ENCODE measurements at regions not wholly inside any gene's neighbourhood (a gene's known extent, or its start where the extent isn't known, plus 50 kb on each side); places are given as distances from the start of the nearest gene placed in this dataset.

DNA sequence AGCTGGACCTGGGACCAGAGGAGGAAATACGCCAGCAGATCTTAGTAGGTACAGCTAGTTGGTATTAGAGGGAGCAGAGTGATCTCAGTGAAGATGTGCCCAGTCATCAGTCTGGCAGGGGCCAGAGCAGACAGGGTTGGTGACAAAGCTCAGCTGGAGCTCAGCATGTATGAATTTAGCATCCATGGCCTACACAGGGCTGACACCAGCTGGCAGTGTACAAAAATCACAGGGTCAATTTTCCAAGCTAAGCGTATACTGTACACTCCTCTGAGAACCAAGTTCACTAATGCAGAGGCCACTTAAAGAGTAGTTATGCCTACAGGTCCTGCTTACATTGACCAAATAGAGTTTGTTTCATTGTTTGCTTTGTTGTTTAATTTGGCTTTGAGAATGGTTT lies 146.6 kb downstream of the SLC24A2 start:
- H3K9me3 ChIP-seq (ENCODE audit: control insufficient read depth in 1 of 2, low read length in 2 of 2), result no peaks in the 10 kb centered on the region
- POLR2A ChIA-PET (ENCODE audit: partially characterized antibody), result interaction anchor here (1.0 kb wide), 1 partner anchor 13 kb away, joined by 3 read pairs; no protein-coding TSS in a partner anchor
- CTCF ChIA-PET (ENCODE audit: partially characterized antibody), result no interaction called here

DNA sequence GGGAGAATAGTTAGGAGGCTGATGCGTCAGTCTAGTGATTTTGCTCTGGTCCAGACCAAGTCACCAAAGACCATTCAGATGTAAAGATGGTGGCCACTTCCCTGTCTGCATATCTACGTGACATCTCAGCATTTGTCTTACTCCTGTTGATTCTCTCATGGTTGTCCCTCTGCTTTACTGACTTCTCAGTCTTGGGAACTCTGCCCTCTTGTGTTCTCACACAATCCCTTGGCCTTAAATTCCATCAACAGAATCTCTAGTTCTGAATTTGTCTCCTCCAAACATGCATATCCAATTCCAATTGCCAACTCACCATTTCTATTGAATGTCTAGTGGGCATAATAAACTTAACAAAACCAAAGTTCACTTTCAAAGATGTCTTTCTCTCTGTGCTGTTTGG lies 147.8 kb downstream of the SLC24A2 start:
- H3K9me3 Mint-ChIP-seq, result no peaks in the 10 kb centered on the region
- H3K27me3 Mint-ChIP-seq, result peaks cover 3 to 5% of the 10 kb centered on the region in 2 donors
- H3K27ac Mint-ChIP-seq, result no peak overlapping the region
- Histone ChIP-seq H3K27me3 (ENCODE audit: insufficient read depth, low read length) (no peaks in the 10 kb centered on the region), H3K4me3 (ENCODE audit: low read length in 2 of 2) (no peak overlapping the region), H3K27ac (ENCODE audit: low read depth, low read length) (no peak overlapping the region), H3K4me1 (ENCODE audit: insufficient read depth, low read length) (no peaks in the 10 kb centered on the region), H3K36me3 (ENCODE audit: insufficient read depth, low read length) (no peaks in the 10 kb centered on the region), H3K9me3 (ENCODE audit: control insufficient read depth in 1 of 2, low read length in 2 of 2) (no peaks in the 10 kb centered on the region)
- ChIA-PET POLR2A (ENCODE audit: partially characterized antibody) (no interaction called here), CTCF (ENCODE audit: partially characterized antibody) (no interaction called here)
- H3K4me1 Mint-ChIP-seq, result no peaks in the 10 kb centered on the region
- intact Hi-C loops (cut with micrococcal nuclease), result no loop called here
- H3K36me3 Mint-ChIP-seq, result no peaks in the 10 kb centered on the region
- no peak overlapping the region for H3K4me3 Mint-ChIP-seq
- DNase-seq, result no peak

More for the DNA sequence above, 146.6 kb downstream of the SLC24A2 start:
- Mint-ChIP-seq H3K4me3 (no peak overlapping the region), H3K36me3 (no peaks in the 10 kb centered on the region), H3K27me3 (peaks cover 3 to 6% of the 10 kb centered on the region in 2 donors), H3K4me1 (no peaks in the 10 kb centered on the region), H3K27ac (no peak overlapping the region), H3K9me3 (no peaks in the 10 kb centered on the region)
- DNase-seq, result no peak
- Histone ChIP-seq H3K27ac (ENCODE audit: low read depth, low read length) (no peak overlapping the region), H3K36me3 (ENCODE audit: insufficient read depth, low read length) (no peaks in the 10 kb centered on the region), H3K4me1 (ENCODE audit: insufficient read depth, low read length) (no peaks in the 10 kb centered on the region), H3K4me3 (ENCODE audit: low read length in 2 of 2) (no peak overlapping the region), H3K27me3 (ENCODE audit: insufficient read depth, low read length) (no peaks in the 10 kb centered on the region)
- intact Hi-C loops (cut with micrococcal nuclease), result no loop called here

DNA sequence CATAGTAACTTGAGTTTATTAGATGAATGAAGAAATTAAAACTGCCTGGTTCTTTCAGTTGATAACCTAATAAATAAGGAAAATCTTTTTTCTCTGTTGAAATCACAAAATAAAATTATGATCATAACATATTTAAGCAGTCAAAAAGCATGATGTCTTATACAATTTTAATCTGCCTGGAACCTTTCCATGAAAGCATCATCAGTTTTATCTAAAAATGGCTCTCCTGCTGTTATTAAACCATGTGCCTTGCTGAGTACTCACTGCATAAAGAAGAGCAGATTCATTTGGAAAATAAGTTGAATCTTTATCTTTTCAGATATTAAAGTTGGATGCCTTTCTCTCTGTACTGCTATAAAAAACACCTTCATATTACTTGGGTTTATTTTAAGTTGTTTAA lies 148.8 kb downstream of the SLC24A2 start:
- POLR2A ChIA-PET (ENCODE audit: partially characterized antibody), result no interaction called here
- no peaks in the 10 kb centered on the region for H3K36me3 Mint-ChIP-seq

DNA sequence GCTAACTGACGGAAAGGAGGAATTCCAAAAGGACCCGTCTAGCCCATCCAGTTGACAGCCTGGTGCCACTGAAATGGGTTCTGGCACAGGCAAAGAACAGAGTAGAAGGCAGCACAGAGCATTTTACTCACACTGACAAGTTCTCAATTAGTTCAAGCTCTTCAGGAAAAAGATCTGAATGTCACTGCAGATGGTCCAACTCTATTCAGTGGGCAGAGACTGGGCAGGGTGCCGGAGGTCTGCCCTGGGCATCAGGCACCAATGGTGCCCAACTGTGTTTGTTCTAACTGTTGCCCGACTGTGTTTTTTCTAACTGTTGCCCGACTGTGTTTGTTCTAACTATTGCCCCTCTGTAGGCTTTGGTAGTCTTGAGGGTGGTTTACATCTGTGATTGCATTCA lies 151.8 kb downstream of the SLC24A2 start:
- Histone ChIP-seq H3K4me1 (ENCODE audit: insufficient read depth, low read length) (no peaks in the 10 kb centered on the region), H3K9me3 (ENCODE audit: control insufficient read depth in 1 of 2, low read length in 2 of 2) (no peaks in the 10 kb centered on the region), H3K36me3 (ENCODE audit: insufficient read depth, low read length) (no peaks in the 10 kb centered on the region), H3K4me3 (ENCODE audit: low read length in 2 of 2) (no peak overlapping the region), H3K27me3 (ENCODE audit: insufficient read depth, low read length) (no peaks in the 10 kb centered on the region), H3K27ac (ENCODE audit: low read depth, low read length) (no peak overlapping the region)
- Mint-ChIP-seq H3K27ac (no peak overlapping the region), H3K27me3 (peaks cover 0 to 4% of the 10 kb centered on the region in 2 donors), H3K4me1 (no peaks in the 10 kb centered on the region), H3K4me3 (no peak overlapping the region), H3K9me3 (no peaks in the 10 kb centered on the region), H3K36me3 (no peaks in the 10 kb centered on the region)
- DNase-seq, result no peak
- CTCF ChIA-PET (ENCODE audit: partially characterized antibody), result no interaction called here
- intact Hi-C loops (cut with micrococcal nuclease), result no loop called here
- POLR2A ChIA-PET (ENCODE audit: partially characterized antibody), result no interaction called here

More for the DNA sequence above, 148.8 kb downstream of the SLC24A2 start:
- intact Hi-C loops (cut with micrococcal nuclease), result no loop called here
- DNase-seq, result no peak
- Mint-ChIP-seq H3K4me1 (no peaks in the 10 kb centered on the region), H3K4me3 (no peak overlapping the region), H3K27me3 (peaks cover 0 to 6% of the 10 kb centered on the region in 2 donors), H3K27ac (no peak overlapping the region), H3K9me3 (no peaks in the 10 kb centered on the region)
- no peaks in the 10 kb centered on the region for H3K27me3 ChIP-seq (ENCODE audit: insufficient read depth, low read length)
- no peaks in the 10 kb centered on the region for H3K9me3 ChIP-seq (ENCODE audit: control insufficient read depth in 1 of 2, low read length in 2 of 2)
- CTCF ChIA-PET (ENCODE audit: partially characterized antibody), result no interaction called here
- H3K36me3 ChIP-seq (ENCODE audit: insufficient read depth, low read length), result no peaks in the 10 kb centered on the region
- H3K27ac ChIP-seq (ENCODE audit: low read depth, low read length), result no peak overlapping the region
- no peaks in the 10 kb centered on the region for H3K4me1 ChIP-seq (ENCODE audit: insufficient read depth, low read length)
- no peak overlapping the region for H3K4me3 ChIP-seq (ENCODE audit: low read length in 2 of 2)

DNA sequence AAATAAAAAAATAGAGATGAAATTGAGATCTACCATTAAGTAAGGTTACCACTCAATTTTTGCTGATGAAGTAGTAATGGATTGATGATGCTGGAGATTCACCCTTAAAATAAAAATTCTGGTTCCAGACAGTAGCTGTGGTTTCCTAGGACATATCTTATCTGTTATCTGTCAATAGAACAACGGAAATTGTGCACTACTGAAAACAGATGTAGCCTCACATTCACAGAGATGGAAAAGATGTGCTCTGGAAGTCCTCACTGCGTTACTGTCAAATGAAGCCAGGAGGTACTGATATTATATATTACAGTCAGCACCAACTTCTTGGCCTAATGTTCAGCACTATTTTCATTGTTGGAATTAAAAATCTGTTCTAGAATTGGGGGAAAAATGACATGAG lies 154.0 kb downstream of the SLC24A2 start:
- H3K9me3 Mint-ChIP-seq, result no peaks in the 10 kb centered on the region
- no peak overlapping the region for H3K27ac Mint-ChIP-seq

DNA sequence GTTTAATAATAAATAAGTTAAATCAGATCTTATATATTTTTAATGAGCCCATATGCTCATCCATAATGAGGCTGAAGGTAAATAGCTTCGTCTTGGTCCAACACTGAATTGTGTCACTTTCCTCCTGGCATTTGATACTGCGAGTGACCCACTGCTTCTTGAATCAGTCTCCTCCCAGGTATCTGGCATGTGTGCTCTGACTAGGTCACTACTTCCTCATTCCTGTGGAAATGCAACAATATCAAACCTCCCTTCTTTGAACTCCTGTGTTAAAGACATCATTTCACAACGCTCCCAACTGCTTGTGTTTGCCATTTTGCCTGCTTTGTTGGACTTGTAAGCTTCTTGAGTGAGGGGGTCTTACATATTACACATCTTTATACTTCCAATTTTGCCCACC lies 157.7 kb downstream of the SLC24A2 start:
- H3K4me1 Mint-ChIP-seq, result peaks cover 0 to 1% (median 0%) of the 10 kb centered on the region in 4 donors
- Histone ChIP-seq H3K27me3 (ENCODE audit: insufficient read depth, low read length) (no peaks in the 10 kb centered on the region), H3K4me1 (ENCODE audit: insufficient read depth, low read length) (no peaks in the 10 kb centered on the region), H3K9me3 (ENCODE audit: control insufficient read depth in 1 of 2, low read length in 2 of 2) (no peaks in the 10 kb centered on the region), H3K36me3 (ENCODE audit: insufficient read depth, low read length) (no peaks in the 10 kb centered on the region), H3K27ac (ENCODE audit: low read depth, low read length) (no peak overlapping the region), H3K4me3 (ENCODE audit: low read length in 2 of 2) (no peak overlapping the region)
- no peaks in the 10 kb centered on the region for H3K9me3 Mint-ChIP-seq
- POLR2A ChIA-PET (ENCODE audit: partially characterized antibody), result interaction anchor here (0.9 kb wide), 1 partner anchor 28 kb away, joined by 3 read pairs; no protein-coding TSS in a partner anchor
- DNase-seq, result no peak
- no peak overlapping the region for H3K27ac Mint-ChIP-seq
- intact Hi-C loops (cut with micrococcal nuclease), result no loop called here
- H3K27me3 Mint-ChIP-seq, result peaks cover 2 to 4% of the 10 kb centered on the region in 2 donors
- CTCF ChIA-PET (ENCODE audit: partially characterized antibody), result no interaction called here
- H3K36me3 Mint-ChIP-seq, result no peaks in the 10 kb centered on the region
- no peak overlapping the region for H3K4me3 Mint-ChIP-seq

More for the DNA sequence above, 154.0 kb downstream of the SLC24A2 start:
- H3K36me3 Mint-ChIP-seq, result no peaks in the 10 kb centered on the region
- Histone ChIP-seq H3K4me3 (ENCODE audit: low read length in 2 of 2) (no peak overlapping the region), H3K9me3 (ENCODE audit: control insufficient read depth in 1 of 2, low read length in 2 of 2) (no peaks in the 10 kb centered on the region), H3K36me3 (ENCODE audit: insufficient read depth, low read length) (no peaks in the 10 kb centered on the region), H3K27me3 (ENCODE audit: insufficient read depth, low read length) (no peaks in the 10 kb centered on the region), H3K4me1 (ENCODE audit: insufficient read depth, low read length) (no peaks in the 10 kb centered on the region), H3K27ac (ENCODE audit: low read depth, low read length) (no peak overlapping the region)
- ChIA-PET CTCF (ENCODE audit: partially characterized antibody) (no interaction called here), POLR2A (ENCODE audit: partially characterized antibody) (no interaction called here)
- H3K4me1 Mint-ChIP-seq, result peaks cover 0 to 1% (median 0%) of the 10 kb centered on the region in 4 donors
- peaks cover 0 to 4% of the 10 kb centered on the region in 2 donors for H3K27me3 Mint-ChIP-seq
- H3K4me3 Mint-ChIP-seq, result no peak overlapping the region
- intact Hi-C loops (cut with micrococcal nuclease), result no loop called here
- DNase-seq, result no peak

DNA sequence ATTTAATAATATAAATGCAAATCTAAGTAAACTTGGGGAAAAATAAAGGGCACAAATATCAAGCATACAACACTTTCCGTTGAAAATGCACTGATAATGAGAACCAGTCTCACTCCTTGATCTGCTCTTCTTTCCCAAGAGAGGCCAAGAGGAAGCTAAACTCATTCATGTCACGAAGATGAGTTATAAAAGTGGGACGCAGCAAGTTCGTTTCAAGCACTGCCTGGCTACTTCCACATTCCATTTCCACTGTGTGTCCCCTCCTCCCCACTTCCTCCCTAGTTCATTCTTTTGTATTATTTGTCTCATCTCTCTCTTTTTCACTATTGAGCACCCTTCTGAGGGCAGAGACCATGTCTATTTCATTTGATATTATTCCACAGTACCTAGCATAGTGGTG lies 158.1 kb downstream of the SLC24A2 start:
- H3K36me3 ChIP-seq (ENCODE audit: insufficient read depth, low read length), result no peaks in the 10 kb centered on the region
- intact Hi-C loops (cut with micrococcal nuclease), result no loop called here
- Mint-ChIP-seq H3K9me3 (no peaks in the 10 kb centered on the region), H3K27ac (peak overlapping the region in 1 of 7 donors; percentile 31), H3K4me1 (peaks cover 0 to 1% (median 0%) of the 10 kb centered on the region in 4 donors), H3K36me3 (no peaks in the 10 kb centered on the region), H3K4me3 (no peak overlapping the region), H3K27me3 (peaks cover 2 to 4% of the 10 kb centered on the region in 2 donors)
- H3K9me3 ChIP-seq (ENCODE audit: control insufficient read depth in 1 of 2, low read length in 2 of 2), result no peaks in the 10 kb centered on the region
- H3K27me3 ChIP-seq (ENCODE audit: insufficient read depth, low read length), result no peaks in the 10 kb centered on the region
- DNase-seq, result no peak
- POLR2A ChIA-PET (ENCODE audit: partially characterized antibody), result interaction anchor here (0.9 kb wide), 1 partner anchor 29 kb away, joined by 3 read pairs; no protein-coding TSS in a partner anchor
- no peaks in the 10 kb centered on the region for H3K4me1 ChIP-seq (ENCODE audit: insufficient read depth, low read length)
- CTCF ChIA-PET (ENCODE audit: partially characterized antibody), result no interaction called here
- no peak overlapping the region for H3K4me3 ChIP-seq (ENCODE audit: low read length in 2 of 2)
- no peak overlapping the region for H3K27ac ChIP-seq (ENCODE audit: low read depth, low read length)

DNA sequence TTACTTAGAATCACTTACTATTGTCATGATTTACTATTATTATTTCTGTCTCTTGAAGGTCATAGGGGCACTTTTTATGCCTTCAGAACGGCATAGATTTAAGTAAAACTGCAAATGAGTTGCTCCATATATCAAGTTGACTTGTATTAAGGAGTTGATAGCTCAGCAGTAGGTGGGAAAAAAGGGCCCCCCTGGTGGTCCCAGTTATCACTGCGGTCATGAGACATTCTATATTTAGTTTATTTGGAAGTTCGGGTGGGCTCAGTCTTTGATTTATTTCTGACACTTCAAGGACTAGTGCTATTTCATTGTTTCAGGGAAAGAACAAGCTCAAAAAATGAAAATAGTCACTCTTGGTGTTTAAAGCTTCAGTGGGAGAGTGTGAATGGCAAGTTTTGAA lies 159.3 kb downstream of the SLC24A2 start:
- Histone ChIP-seq H3K27ac (ENCODE audit: low read depth, low read length) (no peak overlapping the region), H3K4me1 (ENCODE audit: insufficient read depth, low read length) (no peaks in the 10 kb centered on the region), H3K4me3 (ENCODE audit: low read length in 2 of 2) (no peak overlapping the region), H3K27me3 (ENCODE audit: insufficient read depth, low read length) (no peaks in the 10 kb centered on the region), H3K9me3 (ENCODE audit: control insufficient read depth in 1 of 2, low read length in 2 of 2) (no peaks in the 10 kb centered on the region), H3K36me3 (ENCODE audit: insufficient read depth, low read length) (no peaks in the 10 kb centered on the region)
- intact Hi-C loops (cut with micrococcal nuclease), result no loop called here
- no peaks in the 10 kb centered on the region for H3K36me3 Mint-ChIP-seq
- H3K4me1 Mint-ChIP-seq, result peaks cover 0 to 1% (median 0%) of the 10 kb centered on the region in 4 donors
- POLR2A ChIA-PET (ENCODE audit: partially characterized antibody), result interaction anchor here (1.3 kb wide), 1 partner anchor 13 kb away, joined by 3 read pairs; no protein-coding TSS in a partner anchor
- no peaks in the 10 kb centered on the region for H3K9me3 Mint-ChIP-seq
- H3K27ac Mint-ChIP-seq, result no peak overlapping the region
- no peak for DNase-seq
- CTCF ChIA-PET (ENCODE audit: partially characterized antibody), result no interaction called here
- no peak overlapping the region for H3K4me3 Mint-ChIP-seq
- H3K27me3 Mint-ChIP-seq, result peaks cover under 1 to 2% of the 10 kb centered on the region in 2 donors
